ENCODE measurements at regions not wholly inside any gene's neighbourhood (a gene's known extent, or its start where the extent isn't known, plus 50 kb on each side); places are given as distances from the start of the nearest gene placed in this dataset.
A peak's percentile ranks its signal among the peaks of the same experiment; 100 is the strongest.
"Not testable (repeated sequence)": the region's sequence is repeated elsewhere in the genome, so short reads cannot be mapped to it uniquely, and the experiment has no call there.

GRCh38 chr7:29619111-29619510 lies 55.5 kb downstream of the PRR15 start:
- FAIRE-seq (no peak), DNase-seq (ENCODE audit: insufficient read length, low spot score) (no peak)
- TF ChIP-seq POLR2A (IDR thresholded peaks at IDR 0.05; ENCODE audit: low read depth, low read length): no peak

GRCh38 chr7:29619848-29620555 lies 56.4 kb downstream of the PRR15 start:
- FAIRE-seq: no peak
- no peak for TF ChIP-seq POLR2A (IDR thresholded peaks at IDR 0.05; ENCODE audit: low read depth, low read length)
- DNase-seq (ENCODE audit: insufficient read length, low spot score): no peak

DNA sequence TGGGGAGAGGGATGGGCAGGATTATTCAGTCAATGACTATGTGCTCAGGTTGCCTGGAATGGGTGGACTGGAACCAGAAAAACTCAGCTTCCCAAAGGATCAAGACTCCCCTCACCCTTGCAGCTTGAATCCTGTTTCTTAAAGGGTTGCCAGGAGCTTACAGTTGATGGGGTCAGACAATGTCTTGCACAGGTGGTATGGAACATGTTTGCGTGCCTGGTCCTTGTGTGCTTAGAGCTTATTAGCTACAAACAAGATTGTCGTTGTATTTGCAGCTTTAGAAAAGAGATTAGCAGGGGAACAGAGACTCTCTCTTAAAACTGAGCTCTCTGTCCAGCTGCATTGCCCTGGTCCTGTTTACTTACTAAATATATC lies 56.9 kb downstream of the PRR15 start:
- no peak for TF ChIP-seq POLR2A (IDR thresholded peaks at IDR 0.05; ENCODE audit: low read depth, low read length)
- no peak for DNase-seq (ENCODE audit: insufficient read length, low spot score)
- FAIRE-seq: no peak

GRCh38 chr7:29622335-29623265 lies 59.0 kb downstream of the PRR15 start:
- DNase-seq (ENCODE audit: insufficient read length, low spot score) (peak; percentile 91), FAIRE-seq (peak; percentile 98)

DNA sequence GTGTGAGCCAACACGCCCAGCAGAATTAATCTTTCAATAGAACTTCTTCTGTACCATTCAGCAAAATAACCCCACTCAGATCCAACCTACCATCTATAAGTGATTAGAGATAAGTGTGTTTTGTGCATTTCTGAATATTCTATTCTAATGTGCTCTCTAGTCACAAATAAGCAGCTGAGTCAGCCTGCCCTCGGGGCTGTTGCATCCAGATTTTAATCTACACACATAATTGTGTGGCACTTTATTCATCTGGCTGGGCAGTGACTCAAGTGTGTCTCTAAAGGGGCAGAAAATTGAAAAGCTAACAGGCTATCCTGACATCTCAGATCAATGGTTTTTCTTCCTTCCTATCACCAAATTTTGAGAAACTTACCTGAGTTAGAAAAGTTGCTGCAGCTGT lies 60.3 kb downstream of the PRR15 start:
- FAIRE-seq (no peak), DNase-seq (ENCODE audit: insufficient read length, low spot score) (no peak)
- TF ChIP-seq POLR2A (IDR thresholded peaks at IDR 0.05; ENCODE audit: low read depth, low read length): no peak

More at GRCh38 chr7:29622335-29623265, 59.0 kb downstream of the PRR15 start:
- TF ChIP-seq POLR2A (IDR thresholded peaks at IDR 0.05; ENCODE audit: low read depth, low read length): no peak

GRCh38 chr7:29626730-29627129 lies 63.1 kb downstream of the PRR15 start:
- FAIRE-seq (no peak), DNase-seq (ENCODE audit: insufficient read length, low spot score) (no peak)
- TF ChIP-seq POLR2A (IDR thresholded peaks at IDR 0.05; ENCODE audit: low read depth, low read length): no peak

GRCh38 chr7:29627631-29628030 lies 64.0 kb downstream of the PRR15 start:
- no peak for TF ChIP-seq POLR2A (IDR thresholded peaks at IDR 0.05; ENCODE audit: low read depth, low read length)
- no peak for FAIRE-seq
- no peak for DNase-seq (ENCODE audit: insufficient read length, low spot score)

GRCh38 chr7:29629507-29629906 lies 65.9 kb downstream of the PRR15 start:
- no peak for FAIRE-seq
- no peak for DNase-seq (ENCODE audit: insufficient read length, low spot score)
- no peak for TF ChIP-seq POLR2A (IDR thresholded peaks at IDR 0.05; ENCODE audit: low read depth, low read length)

- DNase-seq (ENCODE audit: insufficient read length, low spot score) (peak; percentile 17), FAIRE-seq (peak; percentile 45)
These were observed 71.7 kb downstream of the PRR15 start for GRCh38 chr7:29635067-29636008.

DNA sequence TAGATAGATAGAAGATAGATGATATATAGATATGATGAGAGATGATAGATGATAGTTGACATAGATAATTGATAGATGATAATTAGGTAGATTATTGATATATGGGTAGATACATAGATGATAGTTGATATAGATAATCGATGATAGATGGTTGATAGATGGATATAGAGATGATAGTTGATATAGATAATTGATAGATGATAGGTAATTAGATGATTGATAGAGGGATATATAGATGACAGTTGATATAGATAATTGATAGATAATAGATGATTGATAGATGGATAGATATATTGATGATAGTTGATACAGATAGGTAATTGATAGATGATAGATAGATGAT lies 72.3 kb downstream of the PRR15 start:
- no peak for TF ChIP-seq POLR2A (IDR thresholded peaks at IDR 0.05; ENCODE audit: low read depth, low read length)
- no peak for DNase-seq (ENCODE audit: insufficient read length, low spot score)
- no peak for FAIRE-seq

DNA sequence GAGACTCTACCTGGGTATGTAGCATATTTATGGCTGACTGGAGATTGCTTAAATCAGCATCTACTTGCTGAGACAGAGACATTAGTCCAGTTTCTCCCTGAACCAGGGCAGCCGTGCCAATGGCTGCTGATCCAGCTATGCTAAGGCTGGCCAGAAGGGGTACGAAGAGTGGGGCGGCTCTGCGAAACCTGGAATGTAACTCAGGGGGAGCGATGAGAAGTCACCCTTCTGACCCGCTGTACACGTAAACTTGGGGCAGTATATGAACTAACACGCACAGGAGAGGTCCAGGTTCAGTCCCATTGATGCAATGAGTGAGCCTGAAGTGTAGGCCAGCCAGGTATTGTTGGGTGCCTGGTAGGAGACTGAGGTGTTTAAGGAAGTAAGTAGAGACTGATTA lies 73.7 kb downstream of the PRR15 start:
- no peak for DNase-seq (ENCODE audit: insufficient read length, low spot score)
- TF ChIP-seq POLR2A (IDR thresholded peaks at IDR 0.05; ENCODE audit: low read depth, low read length): no peak
- no peak for FAIRE-seq

- not testable (repeated sequence) for DNase-seq (ENCODE audit: insufficient read length, low spot score); FAIRE-seq
These were observed 75.2 kb downstream of the PRR15 start for GRCh38 chr7:29638841-29639240.

DNA sequence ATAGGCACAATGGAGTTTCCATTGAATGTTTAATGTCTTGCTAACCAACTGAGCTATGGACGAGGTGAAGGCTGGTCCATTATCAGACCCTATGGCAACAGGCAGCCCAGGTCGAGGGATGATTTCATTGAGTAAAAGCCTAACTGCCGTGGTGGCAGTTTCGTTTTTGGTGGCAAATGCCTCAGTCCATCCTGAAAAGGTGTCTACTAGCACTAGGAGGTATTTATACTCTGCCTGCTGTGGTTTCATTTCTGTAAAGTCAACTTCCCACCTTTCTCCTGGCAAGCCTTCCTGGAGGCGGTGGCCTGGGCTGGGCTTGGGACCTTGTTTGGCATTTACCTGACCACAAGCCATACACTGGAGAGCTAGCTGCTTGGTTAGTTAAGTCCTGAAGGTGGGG lies 75.8 kb downstream of the PRR15 start:
- no peak for DNase-seq (ENCODE audit: insufficient read length, low spot score)
- no peak for FAIRE-seq
- no peak for TF ChIP-seq POLR2A (IDR thresholded peaks at IDR 0.05; ENCODE audit: low read depth, low read length)
